Inflammatory macrophage (primary cell): ENCODE measurements at regions not wholly inside any gene's neighbourhood (a gene's known extent, or its start where the extent isn't known, plus 50 kb on each side); places are given as distances from the start of the nearest gene placed in this dataset.

ENCODE experiments used
- DNase-seq, 2 donors: peaks; one replicate each; pipeline ENCODE4 v3.0.0-alpha.2; 2020 to 2022

DNA sequence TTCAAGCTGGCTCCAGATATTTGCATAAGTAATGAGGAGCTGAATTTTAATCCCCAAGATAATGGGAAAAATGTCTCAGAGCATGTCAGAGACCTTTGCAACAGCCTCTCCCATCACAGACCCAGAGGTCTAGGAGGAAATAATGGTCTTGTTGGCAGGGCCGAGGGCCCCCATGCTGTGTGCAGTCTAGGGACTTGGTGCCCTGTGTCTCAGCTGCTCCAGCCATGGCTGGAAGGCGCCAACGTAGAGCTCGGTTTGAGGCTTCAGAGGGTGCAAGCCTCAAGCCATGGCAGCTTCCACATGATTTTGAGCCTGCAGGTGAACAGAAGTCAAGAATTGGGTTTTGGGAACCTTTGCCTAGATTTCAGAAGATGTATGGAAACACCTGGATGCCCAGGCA is 134.7 kb downstream of the LYPLAL1 start:
- no peak for DNase-seq

DNA sequence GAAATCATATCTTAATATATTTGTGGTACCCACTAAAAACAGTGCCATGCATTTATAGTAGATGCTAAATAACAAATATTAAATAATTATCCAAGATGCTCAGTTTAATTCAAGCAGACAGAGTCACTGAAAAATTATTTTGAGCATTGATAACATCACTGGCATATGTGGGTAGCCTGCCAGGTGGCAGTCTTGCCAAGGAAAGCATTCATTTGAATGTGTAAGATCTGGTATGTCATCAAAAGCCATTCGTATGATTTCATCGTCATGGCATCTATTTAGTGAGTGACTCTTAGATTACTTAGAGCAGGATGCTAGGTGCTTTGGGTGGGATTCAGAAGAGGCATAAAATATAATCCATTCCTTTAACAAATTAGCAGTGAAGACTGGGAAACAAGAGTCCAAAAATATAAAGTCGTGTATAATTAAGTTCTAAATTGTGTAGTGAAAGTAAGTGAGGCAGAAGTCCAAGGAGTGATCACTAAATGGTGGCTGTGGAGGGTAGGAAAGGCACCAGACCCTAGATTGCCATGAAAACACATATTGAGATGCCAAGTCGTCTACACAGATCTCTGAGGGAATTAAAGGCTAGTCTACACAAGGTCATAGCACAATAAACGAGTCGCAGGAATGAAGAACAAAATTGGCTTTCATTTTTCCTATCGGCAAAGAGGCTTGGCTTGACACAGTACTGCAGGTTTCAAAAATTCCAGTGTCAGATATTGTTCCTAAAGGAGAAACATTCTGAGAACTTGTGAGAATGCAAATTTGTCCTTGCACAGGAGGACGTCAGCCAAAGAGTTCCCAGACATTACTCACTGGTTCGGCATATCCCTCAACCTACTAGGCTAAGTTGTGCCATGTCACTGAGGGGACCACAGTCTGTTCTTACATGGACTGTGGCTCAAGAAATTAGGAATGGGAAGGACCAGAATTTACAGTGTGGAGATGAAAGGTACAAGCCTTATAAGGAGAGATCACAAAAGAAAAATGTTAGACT is 130.8 kb downstream of the LYPLAL1 start:
- DNase-seq, result no peak

- DNase-seq, result no peak
Measured at GRCh38 chr1:219302697-219303096, 129.0 kb downstream of the LYPLAL1 start.

GRCh38 chr1:219299420-219299819 is 125.7 kb downstream of the LYPLAL1 start:
- no peak for DNase-seq

- peak in 1 of 2 donors; percentile 33 for DNase-seq
Measured at GRCh38 chr1:219298571-219299148, 125.0 kb downstream of the LYPLAL1 start.

DNA sequence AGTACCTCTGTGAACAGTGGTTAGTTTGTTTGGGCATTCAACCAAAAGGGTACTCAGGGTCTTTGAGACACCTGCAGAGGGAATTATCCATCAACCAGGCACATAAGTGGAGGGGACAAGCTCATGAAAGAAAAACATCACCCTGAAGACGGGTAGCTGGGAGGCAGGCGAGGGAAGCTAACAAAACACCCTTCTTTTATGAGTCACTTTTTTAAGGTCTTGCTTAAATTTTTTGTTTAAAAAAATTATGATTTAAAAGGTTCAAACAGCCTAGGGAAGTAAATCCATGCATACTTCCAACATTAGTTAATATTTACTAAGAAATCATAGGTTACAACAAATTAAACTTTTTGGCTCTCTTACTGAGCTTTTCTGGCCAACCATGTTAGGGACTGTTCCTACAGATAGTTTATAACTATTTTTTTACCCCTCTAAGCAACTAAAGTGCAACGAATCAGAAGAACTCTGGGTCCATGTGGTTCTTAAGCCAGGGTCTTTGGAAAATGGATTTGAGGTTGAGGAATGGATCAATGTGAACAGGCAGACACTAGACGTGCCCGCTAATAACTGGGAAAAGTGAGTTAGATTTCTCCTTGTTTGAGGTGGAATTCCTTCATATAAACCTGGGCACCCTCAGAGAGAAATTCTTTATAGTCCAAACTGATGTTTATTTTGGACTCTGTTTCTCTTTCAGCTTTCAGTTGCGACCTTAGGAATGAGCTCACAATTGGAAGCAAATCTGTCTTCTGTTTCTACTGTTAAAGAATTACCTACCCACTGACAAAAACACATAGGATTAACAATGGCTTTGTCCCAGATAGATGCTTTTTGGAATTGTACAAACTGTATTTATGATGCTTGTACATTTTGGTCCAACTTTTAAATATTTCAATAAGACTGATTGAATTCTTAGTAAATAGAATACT is 123.0 kb downstream of the LYPLAL1 start:
- no peak for DNase-seq

- DNase-seq, result no peak
Measured at GRCh38 chr1:219294251-219294650, 120.6 kb downstream of the LYPLAL1 start.

- no peak for DNase-seq
Measured at GRCh38 chr1:219293410-219293809, 119.7 kb downstream of the LYPLAL1 start.

GRCh38 chr1:219292999-219293398 is 119.3 kb downstream of the LYPLAL1 start:
- DNase-seq, result no peak

DNA sequence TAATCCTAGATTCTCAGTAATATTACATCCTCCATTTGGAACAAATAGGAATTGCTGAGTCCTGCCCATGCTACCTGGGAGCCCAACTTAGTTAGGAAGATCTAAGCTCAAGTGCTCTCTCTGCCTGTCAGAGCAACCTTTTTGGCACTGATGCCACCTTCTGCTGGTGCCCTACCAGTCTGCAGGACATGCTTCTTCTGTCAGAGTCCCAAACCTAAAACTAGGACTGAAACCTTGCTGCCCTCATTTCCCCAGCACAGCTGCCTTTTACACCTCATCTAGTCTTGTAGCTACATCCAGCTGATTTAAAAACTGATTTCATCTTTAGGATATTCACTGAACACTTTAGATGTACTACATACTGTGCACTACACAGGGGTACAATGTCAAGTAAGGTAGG is 118.7 kb downstream of the LYPLAL1 start:
- DNase-seq, result no peak

GRCh38 chr1:219289171-219289570 is 115.5 kb downstream of the LYPLAL1 start:
- DNase-seq, result no peak

- no peak for DNase-seq
Measured at GRCh38 chr1:219283541-219283940, 109.9 kb downstream of the LYPLAL1 start.

DNA sequence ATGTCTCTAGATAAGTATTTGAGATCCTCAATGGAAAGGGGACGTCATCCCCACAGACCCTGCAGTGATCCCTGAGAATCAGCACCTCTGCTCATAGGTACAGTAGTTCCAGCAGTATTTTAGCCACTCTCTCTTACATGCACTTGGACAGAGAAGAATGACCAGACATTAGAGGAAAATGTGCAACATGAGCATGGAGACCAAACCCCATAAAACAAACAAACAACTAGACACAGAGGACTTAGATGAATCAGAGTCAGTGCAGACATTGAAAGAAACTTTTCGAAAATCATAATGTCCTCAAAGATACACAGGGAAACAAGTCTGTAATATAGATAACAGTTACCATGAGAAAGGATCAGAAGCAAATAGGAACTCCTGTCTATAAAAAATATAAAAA is 108.2 kb downstream of the LYPLAL1 start:
- no peak for DNase-seq

GRCh38 chr1:219279017-219279770 is 105.5 kb downstream of the LYPLAL1 start:
- DNase-seq, result no peak

DNA sequence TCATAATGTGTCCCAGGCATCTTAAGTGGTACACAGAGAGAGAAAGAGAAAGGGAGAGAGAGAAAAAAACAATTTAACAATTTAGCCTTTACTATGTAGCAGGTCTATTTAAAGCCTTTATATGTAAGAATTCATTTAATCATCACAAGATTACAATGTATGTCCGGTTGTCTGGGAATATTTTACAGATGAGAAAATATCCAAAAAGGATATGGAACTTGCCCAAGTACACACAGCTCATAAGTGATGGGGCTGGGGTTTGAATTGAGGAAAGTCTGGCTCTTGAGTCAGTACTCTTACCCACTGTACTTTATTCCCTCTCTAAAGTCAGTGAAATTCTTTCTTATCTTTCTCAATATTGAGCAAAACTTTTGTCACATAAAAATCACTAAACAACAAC is 104.6 kb downstream of the LYPLAL1 start:
- DNase-seq, result no peak

GRCh38 chr1:219277304-219278105 is 103.8 kb downstream of the LYPLAL1 start:
- no peak for DNase-seq

DNA sequence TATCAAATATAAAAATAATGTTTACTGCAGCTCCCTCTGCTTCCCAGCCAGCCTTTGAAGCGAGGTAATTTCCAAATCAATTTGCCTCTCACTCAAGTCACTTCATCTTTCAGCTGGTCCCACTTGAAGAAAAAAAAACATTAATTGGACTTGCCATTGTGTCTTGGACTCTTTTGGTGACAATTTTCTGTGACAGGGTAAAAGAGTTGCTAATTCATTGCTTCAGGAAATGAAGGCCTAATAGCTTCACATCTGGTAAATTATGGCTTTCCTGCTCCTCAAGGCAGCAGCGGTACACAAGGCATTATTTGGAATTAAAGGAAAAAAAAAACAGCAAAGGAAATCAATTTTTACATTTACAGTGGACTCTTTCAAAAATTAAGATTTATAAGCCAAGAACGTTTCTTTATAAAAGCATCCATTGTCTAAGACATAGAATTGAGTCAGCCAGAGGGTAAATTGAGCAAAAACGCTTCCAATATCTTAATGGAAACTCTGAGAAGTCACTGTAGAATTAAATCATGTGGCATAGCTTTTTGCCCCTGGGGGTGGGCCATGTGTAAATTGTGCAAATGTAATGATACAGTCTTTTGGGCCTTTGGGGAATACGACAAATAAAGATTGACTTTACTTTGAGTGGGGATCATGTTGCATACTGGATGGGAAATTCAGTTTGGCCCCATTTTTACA is 102.5 kb downstream of the LYPLAL1 start:
- no peak for DNase-seq

GRCh38 chr1:219273088-219273686 is 99.5 kb downstream of the LYPLAL1 start:
- DNase-seq, result no peak

DNA sequence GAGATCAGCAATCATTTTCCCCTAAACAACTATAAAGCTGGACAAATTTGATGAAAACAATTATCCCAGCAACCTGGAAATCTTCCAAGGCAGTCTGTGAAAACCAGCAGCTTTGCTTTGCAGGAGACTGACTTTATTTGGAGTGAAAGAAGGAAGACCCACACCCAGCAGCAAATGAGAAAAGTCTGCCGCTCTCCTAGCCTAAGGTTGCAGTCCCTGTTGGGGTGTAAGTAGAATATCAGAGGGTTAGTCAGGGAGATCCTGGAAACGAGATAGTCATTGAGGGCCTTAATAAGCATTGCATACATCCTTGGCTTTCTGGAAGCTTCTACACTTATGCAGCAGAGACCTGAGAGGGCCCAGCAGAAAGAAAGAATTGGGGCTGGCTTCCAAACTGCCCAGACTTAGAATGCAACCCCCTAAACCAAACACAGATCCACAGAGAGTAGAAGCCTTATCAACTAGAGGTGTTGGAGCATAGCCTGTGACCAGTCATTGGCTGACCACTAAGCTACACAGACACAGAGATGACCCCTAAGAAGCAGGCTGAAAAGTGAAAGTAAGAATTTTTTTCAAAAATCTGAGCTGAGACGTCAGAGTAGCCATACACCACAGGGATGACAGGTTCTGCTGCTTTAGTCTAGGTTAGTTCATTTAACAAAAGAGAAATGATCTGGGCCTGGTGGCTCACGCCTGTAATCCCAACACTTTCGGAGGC is 98.3 kb downstream of the LYPLAL1 start:
- DNase-seq, result no peak

- DNase-seq, result no peak
Measured at GRCh38 chr1:219269171-219269570, 95.5 kb downstream of the LYPLAL1 start.
